Activated T-cell treated with anti-CD3 and anti-CD28 coated beads, Interleukin-2, amount 50 U/mL, for 24 hours (primary cell): ENCODE measurements at regions not wholly inside any gene's neighbourhood (a gene's known extent, or its start where the extent isn't known, plus 50 kb on each side); places are given as distances from the start of the nearest gene placed in this dataset.
"Not testable (repeated sequence)": the region's sequence is repeated elsewhere in the genome, so short reads cannot be mapped to it uniquely, and the experiment has no call there.

Experiments used
- DNase-seq: peaks from one replicate; pipeline ENCODE4 v3.0.0-alpha.2; 2020
- H3K27ac Mint-ChIP-seq: 2 replicates; pipeline ENCODE4 v1.8.0; 2020; ENCODE audit warnings: mild to moderate bottlenecking, mixed read lengths
- H3K27me3 Mint-ChIP-seq: 2 replicates; pipeline ENCODE4 v1.8.0; 2020; ENCODE audit warnings: mixed read lengths
- H3K36me3 Mint-ChIP-seq: 2 replicates; pipeline ENCODE4 v1.8.0; 2020; ENCODE audit warnings: low read depth, mixed read lengths
- H3K4me1 Mint-ChIP-seq: 2 replicates; pipeline ENCODE4 v1.8.0; 2020; ENCODE audit warnings: low read depth, mixed read lengths
- H3K4me3 Mint-ChIP-seq: 2 replicates; pipeline ENCODE4 v1.8.0; 2020; ENCODE audit warnings: mild to moderate bottlenecking, moderate library complexity, mixed read lengths
- H3K9me3 Mint-ChIP-seq: 2 replicates; pipeline ENCODE4 v1.8.0; 2020; ENCODE audit warnings: mixed read lengths

- Mint-ChIP-seq H3K9me3 (no peaks in the 10 kb centered on the region), H3K4me3 (no peak overlapping the region), H3K27ac (no peak overlapping the region), H3K27me3 (peaks cover 39% of the 10 kb centered on the region), H3K36me3 (no peaks in the 10 kb centered on the region), H3K4me1 (peaks cover 2% of the 10 kb centered on the region)
- no peak for DNase-seq
Measured at GRCh38 chr1:60948486-60948885, 133.9 kb upstream of the NFIA start.

GRCh38 chr1:60947367-60947766, 135.0 kb upstream of the NFIA start:
- no peak overlapping the region for H3K4me3 Mint-ChIP-seq
- H3K36me3 Mint-ChIP-seq = no peaks in the 10 kb centered on the region
- H3K4me1 Mint-ChIP-seq = peaks cover 2% of the 10 kb centered on the region
- no peaks in the 10 kb centered on the region for H3K9me3 Mint-ChIP-seq
- H3K27me3 Mint-ChIP-seq = peaks cover 42% of the 10 kb centered on the region
- no peak overlapping the region for H3K27ac Mint-ChIP-seq
- DNase-seq = no peak

- Mint-ChIP-seq H3K36me3 (no peaks in the 10 kb centered on the region), H3K4me1 (no peaks in the 10 kb centered on the region), H3K9me3 (no peaks in the 10 kb centered on the region), H3K4me3 (no peak overlapping the region), H3K27ac (no peak overlapping the region), H3K27me3 (peaks cover 26% of the 10 kb centered on the region)
- DNase-seq = no peak
Measured at GRCh38 chr1:60942896-60943638, 139.3 kb upstream of the NFIA start.

- Mint-ChIP-seq H3K9me3 (no peaks in the 10 kb centered on the region), H3K27ac (no peak overlapping the region), H3K36me3 (no peaks in the 10 kb centered on the region), H3K4me1 (peaks cover 3% of the 10 kb centered on the region), H3K4me3 (no peak overlapping the region), H3K27me3 (peaks cover 25% of the 10 kb centered on the region)
- no peak for DNase-seq
Measured at GRCh38 chr1:60942291-60942690, 140.1 kb upstream of the NFIA start.

- not testable (repeated sequence) for H3K36me3 Mint-ChIP-seq, H3K4me3 Mint-ChIP-seq, H3K9me3 Mint-ChIP-seq, DNase-seq, H3K4me1 Mint-ChIP-seq, H3K27ac Mint-ChIP-seq
- peaks cover 29% of the 10 kb centered on the region for H3K27me3 Mint-ChIP-seq
Measured at GRCh38 chr1:60940685-60941084, 141.7 kb upstream of the NFIA start.

GRCh38 chr1:60937720-60938119, 144.6 kb upstream of the NFIA start:
- H3K27me3 Mint-ChIP-seq = peaks cover 22% of the 10 kb centered on the region
- no peaks in the 10 kb centered on the region for H3K36me3 Mint-ChIP-seq
- H3K4me1 Mint-ChIP-seq = peaks cover 3% of the 10 kb centered on the region

GRCh38 chr1:60936591-60937342, 145.6 kb upstream of the NFIA start:
- H3K36me3 Mint-ChIP-seq = no peaks in the 10 kb centered on the region
- H3K9me3 Mint-ChIP-seq = no peaks in the 10 kb centered on the region
- no peak overlapping the region for H3K4me3 Mint-ChIP-seq
- H3K27me3 Mint-ChIP-seq = peaks cover 14% of the 10 kb centered on the region
- peaks cover 3% of the 10 kb centered on the region for H3K4me1 Mint-ChIP-seq
- no peak overlapping the region for H3K27ac Mint-ChIP-seq
- no peak for DNase-seq

More at GRCh38 chr1:60937720-60938119, 144.6 kb upstream of the NFIA start:
- no peak overlapping the region for H3K4me3 Mint-ChIP-seq
- H3K9me3 Mint-ChIP-seq = no peaks in the 10 kb centered on the region
- no peak for DNase-seq
- H3K27ac Mint-ChIP-seq = no peak overlapping the region

- no peak for DNase-seq
- Mint-ChIP-seq H3K9me3 (no peaks in the 10 kb centered on the region), H3K27ac (no peak overlapping the region), H3K36me3 (no peaks in the 10 kb centered on the region), H3K4me1 (peaks cover 3% of the 10 kb centered on the region), H3K27me3 (peaks cover 13% of the 10 kb centered on the region), H3K4me3 (no peak overlapping the region)
Measured at GRCh38 chr1:60936163-60936562, 146.2 kb upstream of the NFIA start.

- H3K4me1 Mint-ChIP-seq = peaks cover 3% of the 10 kb centered on the region
- no peak overlapping the region for H3K27ac Mint-ChIP-seq
- no peak overlapping the region for H3K4me3 Mint-ChIP-seq
- H3K27me3 Mint-ChIP-seq = peaks cover 9% of the 10 kb centered on the region
- no peaks in the 10 kb centered on the region for H3K9me3 Mint-ChIP-seq
- H3K36me3 Mint-ChIP-seq = no peaks in the 10 kb centered on the region
- no peak for DNase-seq
Measured at GRCh38 chr1:60935599-60936110, 146.7 kb upstream of the NFIA start.

- Mint-ChIP-seq H3K27me3 (no peaks in the 10 kb centered on the region), H3K27ac (no peak overlapping the region)
Measured at GRCh38 chr1:60930130-60930529, 152.2 kb upstream of the NFIA start.

GRCh38 chr1:60924964-60925798, 157.2 kb upstream of the NFIA start:
- no peaks in the 10 kb centered on the region for H3K4me1 Mint-ChIP-seq
- no peak for DNase-seq
- H3K36me3 Mint-ChIP-seq = no peaks in the 10 kb centered on the region
- no peak overlapping the region for H3K4me3 Mint-ChIP-seq
- H3K27me3 Mint-ChIP-seq = no peaks in the 10 kb centered on the region
- no peaks in the 10 kb centered on the region for H3K9me3 Mint-ChIP-seq
- H3K27ac Mint-ChIP-seq = no peak overlapping the region

More at GRCh38 chr1:60930130-60930529, 152.2 kb upstream of the NFIA start:
- Mint-ChIP-seq H3K9me3 (no peaks in the 10 kb centered on the region), H3K4me1 (no peaks in the 10 kb centered on the region), H3K36me3 (no peaks in the 10 kb centered on the region), H3K4me3 (no peak overlapping the region)
- no peak for DNase-seq

GRCh38 chr1:60924165-60924564, 158.2 kb upstream of the NFIA start:
- Mint-ChIP-seq H3K27me3 (no peaks in the 10 kb centered on the region), H3K4me3 (no peak overlapping the region), H3K4me1 (no peaks in the 10 kb centered on the region), H3K36me3 (no peaks in the 10 kb centered on the region), H3K27ac (no peak overlapping the region), H3K9me3 (no peaks in the 10 kb centered on the region)
- no peak for DNase-seq

- no peaks in the 10 kb centered on the region for H3K36me3 Mint-ChIP-seq
- no peaks in the 10 kb centered on the region for H3K4me1 Mint-ChIP-seq
- H3K4me3 Mint-ChIP-seq = no peak overlapping the region
- no peaks in the 10 kb centered on the region for H3K27me3 Mint-ChIP-seq
- H3K9me3 Mint-ChIP-seq = no peaks in the 10 kb centered on the region
- no peak for DNase-seq
- H3K27ac Mint-ChIP-seq = no peak overlapping the region
Measured at GRCh38 chr1:60923389-60924087, 158.8 kb upstream of the NFIA start.

- DNase-seq = no peak
- Mint-ChIP-seq H3K4me1 (no peaks in the 10 kb centered on the region), H3K9me3 (no peaks in the 10 kb centered on the region), H3K36me3 (no peaks in the 10 kb centered on the region), H3K4me3 (no peak overlapping the region), H3K27me3 (no peaks in the 10 kb centered on the region), H3K27ac (no peak overlapping the region)
Measured at GRCh38 chr1:60922304-60922703, 160.1 kb upstream of the NFIA start.
